Spleen (tissue), 11 donors: ENCODE measurements at regions not wholly inside any gene's neighbourhood (a gene's known extent, or its start where the extent isn't known, plus 50 kb on each side); places are given as distances from the start of the nearest gene placed in this dataset.

Source experiments
- DNase-seq: peaks from one replicate; pipeline ENCODE4 v3.0.0-alpha.2; 2020
- H3K27ac ChIP-seq, 8 donors: fragments of 200-600 bp; sonication (generic) in 7 of 8; 1 replicate in 4 of 8; 2 replicates in 4 of 8; pipeline versions ENCODE4 v1.5.0 to v1.8.0; 2016 to 2021; ENCODE audit warnings: inconsistent platforms in 4 of 8, mild to moderate bottlenecking in 4 of 8, moderate library complexity in 1 of 8
- H3K27me3 ChIP-seq, 7 donors: fragments of 200-600 bp; sonication (generic) in 6 of 7; replicated peaks in 1 of 7; 1 replicate in 4 of 7; 2 replicates in 3 of 7; pipeline versions ENCODE4 v1.5.0 to v1.8.0; 2016 to 2021; ENCODE audit warnings: inconsistent platforms in 3 of 7, mild to moderate bottlenecking in 1 of 7
- H3K36me3 ChIP-seq, 6 donors: fragments of 200-600 bp; sonication (generic) in 5 of 6; 1 replicate in 4 of 6; 2 replicates in 2 of 6; pipeline versions ENCODE4 v1.5.0 to v1.8.0; 2016 to 2021; ENCODE audit warnings: inconsistent platforms in 2 of 6
- H3K4me1 ChIP-seq, 6 donors: fragments of 200-600 bp; sonication (generic) in 5 of 6; 1 replicate in 3 of 6; 2 replicates in 3 of 6; pipeline versions ENCODE4 v1.5.0 to v1.8.0; 2016 to 2021; ENCODE audit warnings: inconsistent platforms in 3 of 6
- H3K4me3 ChIP-seq, 8 donors: fragments of 200-600 bp; sonication (generic) in 7 of 8; 1 replicate in 4 of 8; 2 replicates in 4 of 8; pipeline versions ENCODE4 v1.5.0 to v1.8.0; 2016 to 2021; ENCODE audit warnings: inconsistent platforms in 4 of 8, mild to moderate bottlenecking in 4 of 8, moderate library complexity in 2 of 8
- H3K9me3 ChIP-seq, 8 donors: fragments of 200-600 bp; sonication (generic) in 7 of 8; 1 replicate in 4 of 8; 2 replicates in 4 of 8; pipeline versions ENCODE4 v1.5.0 to v1.8.0; 2016 to 2021; ENCODE audit warnings: inconsistent platforms in 4 of 8
- CTCF ChIP-seq, 11 experiments: fragments of 200-600 bp in 7 of 11; fragments of 450-650 bp in 4 of 11; sonication (generic) in 4 of 11; IDR thresholded peaks in 8 of 11; conservative IDR thresholded peaks in 3 of 11; 1 replicate in 7 of 11; 2 replicates in 4 of 11; pipeline versions ENCODE4 v1.4.0 to v1.8.0; 2016 to 2021; ENCODE audit warnings: antibody characterized with exemption in 11 of 11, inconsistent platforms in 4 of 11, mild to moderate bottlenecking in 1 of 11
- POLR2A ChIP-seq, 3 donors: fragments of 450-650 bp; IDR thresholded peaks; one replicate each; pipeline ENCODE4 v1.5.1; 2017; ENCODE audit warnings: antibody characterized with exemption in 3 of 3, mild to moderate bottlenecking in 1 of 3
- POLR2AphosphoS5 ChIP-seq, 3 donors: sonication (generic); formaldehyde crosslinking; IDR thresholded peaks; one replicate each; pipeline ENCODE4 v1.5.1; 2017; ENCODE audit warnings: antibody characterized with exemption in 3 of 3
- WGBS, 5 donors: extraction: QIAGEN DNeasy Blood & Tissue Kit in 3 of 5; methylation state at CpG; one replicate each; pipeline versions ENCODE4 v1.1.5 to v1.1.7; 2013 to 2018; 5-methylcytosine and 5-hydroxymethylcytosine counted together
- intact Hi-C: fragments of 100-400 bp; cut with DNase I; formaldehyde crosslinking; loops from one replicate; pipeline ENCODE4 v1.15.0; 2023; ENCODE audit warnings: low total_unique reads
- donor health status: healthy with polysubstance abuse.
- donor health status: DM: no; HTN: no; CAD: no; lungs with moderate emphysema.
- donor health status: DM: no; HTN: no; CAD: no.
- donor health status: Bipolar disorder and iron deficiency.
- donor health status: healthy.
- donor health status: DM: no; HTN: no; CAD: no.
- donor health status: DM: yes; HTN: yes; CAD: no.

DNA sequence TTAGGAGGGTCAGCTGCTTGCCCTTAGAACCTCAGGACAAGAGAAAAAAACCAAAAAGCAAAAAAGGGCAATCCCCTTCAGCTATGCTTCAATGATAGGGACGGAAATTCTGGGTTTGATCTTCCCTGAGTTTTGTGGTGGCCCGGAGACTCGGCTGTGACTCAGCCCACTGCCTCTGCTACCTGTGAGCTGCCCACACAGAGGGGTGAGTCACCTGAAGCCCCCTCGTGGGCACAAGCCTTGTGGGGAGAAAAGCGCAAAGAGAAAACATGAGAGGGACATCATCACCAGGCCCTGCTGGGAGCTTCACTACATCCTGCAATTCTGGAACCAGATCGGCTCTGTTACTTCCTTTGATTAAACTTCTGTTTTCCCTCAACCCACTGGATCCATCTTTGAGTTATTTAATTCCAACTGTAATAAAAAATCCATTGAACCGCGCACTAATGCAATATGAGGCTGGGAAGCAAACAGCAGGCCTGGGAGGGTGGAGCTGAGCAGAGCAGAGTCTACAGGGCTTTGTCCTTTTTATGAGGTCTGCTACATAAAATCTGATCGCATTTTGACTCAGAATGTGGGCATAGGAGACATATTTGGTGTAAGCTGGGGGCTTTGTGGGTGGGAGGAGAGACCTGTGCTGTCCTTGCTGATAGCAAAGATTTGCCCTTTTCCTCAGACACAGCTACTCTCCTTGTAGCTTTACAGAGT lies 58.7 kb upstream of the STUM start:
- Histone ChIP-seq H3K9me3 (no peaks in the 10 kb centered on the region), H3K4me3 (no peak overlapping the region), H3K27ac (no peak overlapping the region), H3K4me1 (no peaks in the 10 kb centered on the region), H3K36me3 (no peaks in the 10 kb centered on the region), H3K27me3 (peaks cover 0 to 16% (median 0%) of the 10 kb centered on the region in 7 donors)
- intact Hi-C loops = no loop called here
- 75 to 86% (median 82%) methylated on average over 9 of the region's 9 CpGs for WGBS, 5 donors
- DNase-seq = no peak
- TF ChIP-seq POLR2AphosphoS5 (IDR thresholded peaks at IDR 0.05) (no peak), CTCF (IDR thresholded peaks at IDR 0.05 in 8 of 11, conservative IDR thresholded peaks at IDR 0.05 in 3 of 11) (no peak), POLR2A (IDR thresholded peaks at IDR 0.05) (no peak)

DNA sequence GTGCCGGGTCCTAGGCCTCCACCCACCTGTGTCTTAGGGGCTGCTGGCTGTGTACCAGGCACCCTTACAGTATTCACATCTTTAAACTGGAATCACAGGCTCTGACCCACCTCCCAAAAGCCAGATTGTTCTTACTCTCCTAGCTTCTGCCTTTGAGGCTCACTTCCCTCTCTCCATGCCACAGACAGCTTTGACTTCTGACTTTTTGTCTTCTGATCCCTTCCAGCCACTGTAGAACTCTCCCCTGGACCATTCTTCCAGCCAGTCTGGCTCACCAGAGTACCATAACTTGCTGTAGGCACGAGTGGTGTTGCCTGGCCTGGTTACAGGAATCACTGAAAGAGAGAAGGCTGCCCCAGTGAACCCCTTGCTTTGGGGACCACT lies 58.1 kb upstream of the STUM start:
- H3K36me3 ChIP-seq = no peaks in the 10 kb centered on the region
- no peak for TF ChIP-seq POLR2AphosphoS5 (IDR thresholded peaks at IDR 0.05)
- no peak for TF ChIP-seq CTCF (IDR thresholded peaks at IDR 0.05 in 8 of 11, conservative IDR thresholded peaks at IDR 0.05 in 3 of 11)
- TF ChIP-seq POLR2A (IDR thresholded peaks at IDR 0.05) = no peak
- H3K27me3 ChIP-seq = peaks cover 0 to 10% (median 0%) of the 10 kb centered on the region in 7 donors
- H3K27ac ChIP-seq = no peak overlapping the region
- no peaks in the 10 kb centered on the region for H3K4me1 ChIP-seq
- WGBS, 5 donors = 75 to 86% (median 78%) methylated on average over 2 of the region's 2 CpGs
- H3K4me3 ChIP-seq = no peak overlapping the region
- intact Hi-C loops = no loop called here
- H3K9me3 ChIP-seq = no peaks in the 10 kb centered on the region
- DNase-seq = no peak

DNA sequence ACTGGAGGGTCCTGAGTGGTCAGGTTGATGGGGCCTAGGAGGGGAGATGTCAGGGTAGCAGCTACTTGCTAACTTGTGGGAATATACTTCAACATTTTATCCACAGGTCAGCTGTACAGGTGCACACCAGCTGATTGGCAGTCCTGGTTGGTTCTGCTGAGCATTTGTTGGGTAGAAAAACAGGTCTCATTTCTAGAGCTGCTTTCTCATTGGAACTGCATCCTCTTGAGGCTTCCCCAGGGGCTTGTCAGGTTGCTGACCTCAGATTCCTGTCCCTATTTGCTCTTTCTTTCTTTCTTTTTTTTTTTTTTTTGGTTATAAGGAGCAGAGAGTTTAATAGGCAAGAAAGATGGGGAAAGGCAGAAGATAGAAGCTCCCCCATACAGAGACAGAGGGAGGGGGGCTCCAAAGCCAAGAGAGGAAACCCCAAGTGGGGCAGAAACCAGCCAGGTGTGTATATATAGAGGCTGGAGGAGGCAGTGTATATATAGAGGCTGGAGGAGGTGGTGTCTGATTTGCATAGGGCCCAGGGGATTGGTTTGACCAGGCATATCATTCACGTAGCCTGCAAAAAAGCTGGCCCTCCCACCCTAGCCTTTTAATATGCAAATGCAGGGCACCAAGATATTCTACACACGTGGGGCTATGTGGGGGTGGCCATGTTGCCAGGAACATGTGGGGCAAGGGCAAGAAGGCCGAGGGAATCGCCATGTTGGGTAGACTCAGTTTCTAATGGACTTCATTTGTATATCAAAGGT lies 57.3 kb upstream of the STUM start:
- no peaks in the 10 kb centered on the region for H3K36me3 ChIP-seq
- TF ChIP-seq POLR2A (IDR thresholded peaks at IDR 0.05) = no peak
- TF ChIP-seq POLR2AphosphoS5 (IDR thresholded peaks at IDR 0.05) = no peak
- no peak for TF ChIP-seq CTCF (IDR thresholded peaks at IDR 0.05 in 8 of 11, conservative IDR thresholded peaks at IDR 0.05 in 3 of 11)
- no peaks in the 10 kb centered on the region for H3K4me1 ChIP-seq
- no peaks in the 10 kb centered on the region for H3K9me3 ChIP-seq
- H3K27me3 ChIP-seq = peaks cover 0 to 10% (median 0%) of the 10 kb centered on the region in 7 donors
- no peak overlapping the region for H3K27ac ChIP-seq
- WGBS, 5 donors = 65 to 79% (median 68%) methylated on average over 4 of the region's 4 CpGs
- intact Hi-C loops = no loop called here
- DNase-seq = no peak
- no peak overlapping the region for H3K4me3 ChIP-seq

- no peaks in the 10 kb centered on the region for H3K36me3 ChIP-seq
- 90 to 95% (median 94%) methylated on average over 7 of the region's 7 CpGs for WGBS, 5 donors
Observed at GRCh38 chr1:226492426-226493137, 56.0 kb upstream of the STUM start.

More at GRCh38 chr1:226492426-226493137, 56.0 kb upstream of the STUM start:
- Histone ChIP-seq H3K4me3 (no peak overlapping the region), H3K27me3 (peaks cover 0 to 10% (median 0%) of the 10 kb centered on the region in 7 donors), H3K27ac (no peak overlapping the region), H3K4me1 (no peaks in the 10 kb centered on the region), H3K9me3 (no peaks in the 10 kb centered on the region)
- no peak for DNase-seq
- TF ChIP-seq CTCF (IDR thresholded peaks at IDR 0.05 in 8 of 11, conservative IDR thresholded peaks at IDR 0.05 in 3 of 11) (no peak), POLR2A (IDR thresholded peaks at IDR 0.05) (no peak), POLR2AphosphoS5 (IDR thresholded peaks at IDR 0.05) (no peak)
- intact Hi-C loops = no loop called here
